Liver (tissue), 8 donors: ENCODE measurements at regions not wholly inside any gene's neighbourhood (a gene's known extent, or its start where the extent isn't known, plus 50 kb on each side); places are given as distances from the start of the nearest gene placed in this dataset.
"Not testable (repeated sequence)": the region's sequence is repeated elsewhere in the genome, so short reads cannot be mapped to it uniquely, and the experiment has no call there.

Experiments
- DNase-seq: peaks from one replicate; pipeline ENCODE4 v3.0.0-alpha.2; 2017; ENCODE audit warnings: low spot score
- H3K27ac ChIP-seq, 2 donors: one replicate each; pipeline ENCODE4 v1.7.0; 2013; ENCODE audit warnings: inconsistent platforms in 2 of 2, low read length in 2 of 2, control low read depth in 1 of 2, low read depth in 1 of 2, mild to moderate bottlenecking in 1 of 2
- H3K27me3 ChIP-seq, 4 donors: one replicate each; pipeline versions ENCODE4 v1.6.1 to v1.7.0; 2013; ENCODE audit warnings: low read length in 3 of 4, inconsistent platforms in 1 of 4, mild to moderate bottlenecking in 1 of 4, moderate library complexity in 1 of 4; ENCODE audit not compliant: control insufficient read depth in 4 of 4, insufficient read depth in 4 of 4
- H3K36me3 ChIP-seq, 4 donors: one replicate each; pipeline versions ENCODE4 v1.6.1 to v1.7.0; 2013; ENCODE audit warnings: low read length in 3 of 4, mild to moderate bottlenecking in 3 of 4, low read depth in 1 of 4, moderate library complexity in 1 of 4; ENCODE audit not compliant: control insufficient read depth in 4 of 4, insufficient read depth in 3 of 4
- H3K4me1 ChIP-seq, 4 donors: one replicate each; pipeline versions ENCODE4 v1.6.1 to v1.7.0; 2013; ENCODE audit warnings: low read length in 3 of 4, mild to moderate bottlenecking in 3 of 4, moderate library complexity in 1 of 4; ENCODE audit not compliant: control insufficient read depth in 4 of 4, insufficient read depth in 4 of 4
- H3K4me3 ChIP-seq, 3 donors: one replicate each; pipeline versions ENCODE4 v1.6.1 to v1.7.0; 2013; ENCODE audit warnings: low read length in 3 of 3, control low read depth in 1 of 3, low read depth in 1 of 3, mild to moderate bottlenecking in 1 of 3
- H3K9ac ChIP-seq, 2 donors: one replicate each; pipeline ENCODE4 v1.7.0; 2013; ENCODE audit warnings: low read length in 2 of 2, mild to moderate bottlenecking in 2 of 2, moderate library complexity in 2 of 2, control low read depth in 1 of 2, low read depth in 1 of 2
- H3K9me3 ChIP-seq, 4 donors: one replicate each; pipeline versions ENCODE4 v1.6.1 to v1.7.0; 2013; ENCODE audit warnings: low read length in 3 of 4; ENCODE audit not compliant: control insufficient read depth in 4 of 4
- ATF3 ChIP-seq: IDR thresholded peaks from 2 replicates; pipeline ENCODE4 v1.6.1; 2016; ENCODE audit warnings: antibody characterized with exemption
- EGR1 ChIP-seq, 2 donors: IDR thresholded peaks; 2 replicates each; pipeline ENCODE4 v1.6.1; 2016 to 2018; ENCODE audit warnings: antibody characterized with exemption in 2 of 2, low read depth in 2 of 2
- FOXA1 ChIP-seq: IDR thresholded peaks from 2 replicates; pipeline ENCODE4 v1.6.1; 2016; ENCODE audit warnings: antibody characterized with exemption
- FOXA2 ChIP-seq: IDR thresholded peaks from 2 replicates; pipeline ENCODE4 v1.6.1; 2016; ENCODE audit warnings: antibody characterized with exemption
- GABPA ChIP-seq, 2 donors: IDR thresholded peaks in 1 of 2; conservative IDR thresholded peaks in 1 of 2; 2 replicates each; pipeline ENCODE4 v1.6.1; 2016; ENCODE audit warnings: antibody characterized with exemption in 2 of 2, mild to moderate bottlenecking in 1 of 2, moderate library complexity in 1 of 2
- HNF4A ChIP-seq, 2 donors: conservative IDR thresholded peaks; 2 replicates each; pipeline ENCODE4 v1.6.1; 2016; ENCODE audit warnings: antibody characterized with exemption in 2 of 2, mild to moderate bottlenecking in 2 of 2
- HNF4G ChIP-seq: IDR thresholded peaks from 2 replicates; pipeline ENCODE4 v1.6.1; 2016; ENCODE audit warnings: antibody characterized with exemption
- JUND ChIP-seq, 2 donors: IDR thresholded peaks; 2 replicates each; pipeline ENCODE4 v1.6.1; 2016; ENCODE audit warnings: antibody characterized with exemption in 2 of 2
- MAX ChIP-seq: IDR thresholded peaks from 2 replicates; pipeline ENCODE4 v1.6.1; 2016; ENCODE audit warnings: antibody characterized with exemption
- NR2F2 ChIP-seq: IDR thresholded peaks from 2 replicates; pipeline ENCODE4 v1.6.1; 2016; ENCODE audit warnings: antibody characterized with exemption
- RAD21 ChIP-seq, 2 donors: IDR thresholded peaks; 2 replicates each; pipeline ENCODE4 v1.6.1; 2016; ENCODE audit warnings: antibody characterized with exemption in 2 of 2, mild to moderate bottlenecking in 2 of 2
- REST ChIP-seq: IDR thresholded peaks from 2 replicates; pipeline ENCODE4 v1.6.1; 2016; ENCODE audit warnings: antibody characterized with exemption, mild to moderate bottlenecking
- RXRA ChIP-seq, 2 donors: IDR thresholded peaks; 2 replicates each; pipeline ENCODE4 v1.6.1; 2017 to 2018; ENCODE audit warnings: antibody characterized with exemption in 2 of 2, mild to moderate bottlenecking in 1 of 2
- SP1 ChIP-seq: IDR thresholded peaks from 2 replicates; pipeline ENCODE4 v1.6.1; 2018; ENCODE audit warnings: antibody characterized with exemption, mild to moderate bottlenecking
- TAF1 ChIP-seq: conservative IDR thresholded peaks from 2 replicates; pipeline ENCODE4 v1.6.1; 2016; ENCODE audit warnings: antibody characterized with exemption, mild to moderate bottlenecking
- YY1 ChIP-seq: IDR thresholded peaks from 2 replicates; pipeline ENCODE4 v1.6.1; 2016; ENCODE audit warnings: antibody characterized with exemption, mild to moderate bottlenecking
- WGBS: extraction: QIAGEN DNeasy Blood & Tissue Kit; methylation state at CpG from one replicate; pipeline ENCODE4 v1.1.7; 2013; 5-methylcytosine and 5-hydroxymethylcytosine counted together
- TF ChIP-seq, protein P1 (sequence below): fragments of 150-350 bp; IDR thresholded peaks from 2 replicates; pipeline ENCODE4 v1.5.1; 2017; ENCODE audit warnings: improper control_type of control experiment, low read depth, low read length; ENCODE audit not compliant: missing input control
- TF ChIP-seq, protein P2 (sequence below): IDR thresholded peaks from 2 replicates; pipeline ENCODE4 v1.6.1; 2016; ENCODE audit warnings: antibody characterized with exemption
- donor health status: healthy.
- donor health status: healthy.
- donor health status: healthy.
- donor health status: healthy.
- donor health status: healthy.

- peaks cover 0 to 3% (median 1%) of the 10 kb centered on the region in 4 donors for H3K9me3 ChIP-seq
- no peak for DNase-seq
- no peaks in the 10 kb centered on the region for H3K36me3 ChIP-seq
- no peak overlapping the region for H3K4me3 ChIP-seq
- no peaks in the 10 kb centered on the region for H3K4me1 ChIP-seq
- no peak for TF ChIP-seq TAF1
- TF ChIP-seq JUND (IDR thresholded peaks at IDR 0.05), result no peak
- TF ChIP-seq NR2F2, result no peak
- no peak for TF ChIP-seq MAX
- TF ChIP-seq HNF4G, result no peak
- TF ChIP-seq, protein P1, sequence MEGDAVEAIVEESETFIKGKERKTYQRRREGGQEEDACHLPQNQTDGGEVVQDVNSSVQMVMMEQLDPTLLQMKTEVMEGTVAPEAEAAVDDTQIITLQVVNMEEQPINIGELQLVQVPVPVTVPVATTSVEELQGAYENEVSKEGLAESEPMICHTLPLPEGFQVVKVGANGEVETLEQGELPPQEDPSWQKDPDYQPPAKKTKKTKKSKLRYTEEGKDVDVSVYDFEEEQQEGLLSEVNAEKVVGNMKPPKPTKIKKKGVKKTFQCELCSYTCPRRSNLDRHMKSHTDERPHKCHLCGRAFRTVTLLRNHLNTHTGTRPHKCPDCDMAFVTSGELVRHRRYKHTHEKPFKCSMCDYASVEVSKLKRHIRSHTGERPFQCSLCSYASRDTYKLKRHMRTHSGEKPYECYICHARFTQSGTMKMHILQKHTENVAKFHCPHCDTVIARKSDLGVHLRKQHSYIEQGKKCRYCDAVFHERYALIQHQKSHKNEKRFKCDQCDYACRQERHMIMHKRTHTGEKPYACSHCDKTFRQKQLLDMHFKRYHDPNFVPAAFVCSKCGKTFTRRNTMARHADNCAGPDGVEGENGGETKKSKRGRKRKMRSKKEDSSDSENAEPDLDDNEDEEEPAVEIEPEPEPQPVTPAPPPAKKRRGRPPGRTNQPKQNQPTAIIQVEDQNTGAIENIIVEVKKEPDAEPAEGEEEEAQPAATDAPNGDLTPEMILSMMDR, result no peak
- no peak for TF ChIP-seq REST
- TF ChIP-seq EGR1 (IDR thresholded peaks at IDR 0.05; ENCODE audit: low read depth in 2 of 2), result no peak
- TF ChIP-seq HNF4A (conservative IDR thresholded peaks at IDR 0.05), result no peak
- no peak for TF ChIP-seq RXRA (IDR thresholded peaks at IDR 0.05)
- no peak for TF ChIP-seq RAD21 (IDR thresholded peaks at IDR 0.05)
- TF ChIP-seq GABPA (IDR thresholded peaks at IDR 0.05 in 1 of 2, conservative IDR thresholded peaks at IDR 0.05 in 1 of 2), result no peak
- TF ChIP-seq, protein P2, sequence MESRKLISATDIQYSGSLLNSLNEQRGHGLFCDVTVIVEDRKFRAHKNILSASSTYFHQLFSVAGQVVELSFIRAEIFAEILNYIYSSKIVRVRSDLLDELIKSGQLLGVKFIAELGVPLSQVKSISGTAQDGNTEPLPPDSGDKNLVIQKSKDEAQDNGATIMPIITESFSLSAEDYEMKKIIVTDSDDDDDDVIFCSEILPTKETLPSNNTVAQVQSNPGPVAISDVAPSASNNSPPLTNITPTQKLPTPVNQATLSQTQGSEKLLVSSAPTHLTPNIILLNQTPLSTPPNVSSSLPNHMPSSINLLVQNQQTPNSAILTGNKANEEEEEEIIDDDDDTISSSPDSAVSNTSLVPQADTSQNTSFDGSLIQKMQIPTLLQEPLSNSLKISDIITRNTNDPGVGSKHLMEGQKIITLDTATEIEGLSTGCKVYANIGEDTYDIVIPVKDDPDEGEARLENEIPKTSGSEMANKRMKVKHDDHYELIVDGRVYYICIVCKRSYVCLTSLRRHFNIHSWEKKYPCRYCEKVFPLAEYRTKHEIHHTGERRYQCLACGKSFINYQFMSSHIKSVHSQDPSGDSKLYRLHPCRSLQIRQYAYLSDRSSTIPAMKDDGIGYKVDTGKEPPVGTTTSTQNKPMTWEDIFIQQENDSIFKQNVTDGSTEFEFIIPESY, result no peak
- no peak for TF ChIP-seq SP1
- no peak for TF ChIP-seq YY1
- TF ChIP-seq ATF3, result no peak
- no peak for TF ChIP-seq FOXA1
- TF ChIP-seq FOXA2, result no peak
- no peak overlapping the region for H3K27ac ChIP-seq
- no peaks in the 10 kb centered on the region for H3K27me3 ChIP-seq
- H3K9ac ChIP-seq, result no peak overlapping the region
Observed at GRCh38 chr3:20478436-20478835, 292.4 kb upstream of the SGO1 start.

- not testable (repeated sequence) for H3K9me3 ChIP-seq, H3K4me3 ChIP-seq, H3K36me3 ChIP-seq, H3K4me1 ChIP-seq, H3K9ac ChIP-seq, H3K27me3 ChIP-seq, H3K27ac ChIP-seq, DNase-seq
- WGBS, result 94% methylated on average over 2 of the region's 2 CpGs
Observed at GRCh38 chr3:20464237-20464636, 278.2 kb upstream of the SGO1 start.
